Stomach (tissue), 4 donors: ENCODE measurements at regions not wholly inside any gene's neighbourhood (a gene's known extent, or its start where the extent isn't known, plus 50 kb on each side); places are given as distances from the start of the nearest gene placed in this dataset.

Experiments
- POLR2A ChIP-seq, 4 donors: fragments of 450-650 bp; IDR thresholded peaks; one replicate each; pipeline ENCODE4 v1.6.1; 2016; ENCODE audit warnings: antibody characterized with exemption in 4 of 4, control low read depth in 2 of 4, mild to moderate bottlenecking in 1 of 4, moderate library complexity in 1 of 4
- POLR2AphosphoS5 ChIP-seq, 3 donors: sonication (generic); formaldehyde crosslinking; IDR thresholded peaks; one replicate each; pipeline ENCODE4 v1.6.1; 2016; ENCODE audit warnings: antibody characterized with exemption in 3 of 3
- TF ChIP-seq, protein P1 (sequence below), 7 experiments: fragments of 450-650 bp in 4 of 7; fragments of 200-600 bp in 3 of 7; sonication (generic) in 3 of 7; IDR thresholded peaks; one replicate each; pipeline ENCODE4 v1.5.1; 2016 to 2019; ENCODE audit warnings: antibody characterized with exemption in 7 of 7, control low read depth in 2 of 7, mild to moderate bottlenecking in 1 of 7

DNA sequence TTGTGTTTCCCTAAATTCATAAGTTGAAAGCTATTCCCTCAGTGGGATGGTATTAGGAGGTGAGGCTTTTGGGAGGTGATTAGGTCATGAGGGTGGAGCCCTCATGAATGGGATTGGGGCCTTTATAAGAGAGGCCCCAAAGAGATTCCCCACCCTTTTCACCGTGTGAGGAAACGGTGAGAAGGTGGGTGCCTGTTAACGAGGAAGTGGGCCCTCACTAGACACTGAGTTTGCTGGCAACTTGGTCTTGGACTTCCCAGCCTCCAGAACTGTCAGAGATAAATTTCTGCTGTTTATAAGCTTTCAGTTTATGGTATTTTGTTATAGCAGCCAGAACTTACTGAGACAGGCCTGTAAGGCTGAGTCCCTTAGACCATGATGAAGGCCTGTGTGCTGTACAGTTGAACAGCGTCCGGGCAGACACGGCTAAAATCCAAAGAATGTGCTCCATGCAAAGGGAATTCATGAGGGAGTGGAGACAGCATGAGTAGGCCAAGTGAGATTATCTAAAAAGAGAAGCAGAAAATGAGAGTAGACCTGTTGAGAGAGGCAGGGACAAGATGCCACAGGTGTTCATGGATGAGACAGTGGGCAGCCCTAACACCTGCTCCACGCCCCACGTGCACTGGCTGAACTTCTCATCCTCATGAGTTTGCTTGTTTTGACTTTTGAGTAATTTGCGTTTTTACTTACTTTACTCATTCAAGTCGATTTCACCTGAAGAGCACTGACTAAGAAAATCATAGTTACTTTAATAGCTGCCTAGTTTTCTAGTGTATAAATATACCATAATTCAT is 66.9 kb upstream of the SFMBT2 start:
- TF ChIP-seq POLR2AphosphoS5 (IDR thresholded peaks at IDR 0.05): no peak
- TF ChIP-seq, protein P1, sequence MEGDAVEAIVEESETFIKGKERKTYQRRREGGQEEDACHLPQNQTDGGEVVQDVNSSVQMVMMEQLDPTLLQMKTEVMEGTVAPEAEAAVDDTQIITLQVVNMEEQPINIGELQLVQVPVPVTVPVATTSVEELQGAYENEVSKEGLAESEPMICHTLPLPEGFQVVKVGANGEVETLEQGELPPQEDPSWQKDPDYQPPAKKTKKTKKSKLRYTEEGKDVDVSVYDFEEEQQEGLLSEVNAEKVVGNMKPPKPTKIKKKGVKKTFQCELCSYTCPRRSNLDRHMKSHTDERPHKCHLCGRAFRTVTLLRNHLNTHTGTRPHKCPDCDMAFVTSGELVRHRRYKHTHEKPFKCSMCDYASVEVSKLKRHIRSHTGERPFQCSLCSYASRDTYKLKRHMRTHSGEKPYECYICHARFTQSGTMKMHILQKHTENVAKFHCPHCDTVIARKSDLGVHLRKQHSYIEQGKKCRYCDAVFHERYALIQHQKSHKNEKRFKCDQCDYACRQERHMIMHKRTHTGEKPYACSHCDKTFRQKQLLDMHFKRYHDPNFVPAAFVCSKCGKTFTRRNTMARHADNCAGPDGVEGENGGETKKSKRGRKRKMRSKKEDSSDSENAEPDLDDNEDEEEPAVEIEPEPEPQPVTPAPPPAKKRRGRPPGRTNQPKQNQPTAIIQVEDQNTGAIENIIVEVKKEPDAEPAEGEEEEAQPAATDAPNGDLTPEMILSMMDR (IDR thresholded peaks at IDR 0.05): no peak
- TF ChIP-seq POLR2A (IDR thresholded peaks at IDR 0.05): no peak
